BJ (cell line): ENCODE measurements at regions not wholly inside any gene's neighbourhood (a gene's known extent, or its start where the extent isn't known, plus 50 kb on each side); places are given as distances from the start of the nearest gene placed in this dataset.

Source experiments
- CTCF ChIA-PET: fragments of 350-600 bp; formaldehyde crosslinking; extraction: SDS; loops from one replicate; lab custom pipeline; 2021; ENCODE audit warnings: antibody characterized with exemption, inconsistent platforms; lab: Yijun Ruan, JAX
- POLR2A ChIA-PET: fragments of 300-600 bp; sonication (Branson Sonifier 250); formaldehyde crosslinking; extraction: SDS; loops from one replicate; lab custom pipeline; 2021; ENCODE audit warnings: antibody characterized with exemption; lab: Charles Lee
- DNase-seq: peaks from one replicate; pipeline ENCODE4 v3.0.0-alpha.2; 2011; ENCODE audit warnings: low read depth
- H3K27me3 ChIP-seq: 2 replicates; pipeline ENCODE4 v1.6.0; 2011; ENCODE audit warnings: low read length; ENCODE audit not compliant: control insufficient read depth, insufficient read depth
- H3K36me3 ChIP-seq: 2 replicates; pipeline ENCODE4 v1.5.1; 2011; ENCODE audit warnings: low read length; ENCODE audit not compliant: control insufficient read depth, insufficient read depth
- H3K4me3 ChIP-seq: 2 replicates; pipeline ENCODE4 v1.5.1; 2011; ENCODE audit warnings: low read depth, mild to moderate bottlenecking, control low read depth, low read length
- TF ChIP-seq, protein P1 (sequence below): IDR thresholded peaks from 2 replicates; pipeline ENCODE4 v1.5.1; 2011; ENCODE audit warnings: low read depth, mild to moderate bottlenecking, control low read depth, inconsistent platforms, low read length, moderate library complexity; ENCODE audit not compliant: insufficient read depth

DNA sequence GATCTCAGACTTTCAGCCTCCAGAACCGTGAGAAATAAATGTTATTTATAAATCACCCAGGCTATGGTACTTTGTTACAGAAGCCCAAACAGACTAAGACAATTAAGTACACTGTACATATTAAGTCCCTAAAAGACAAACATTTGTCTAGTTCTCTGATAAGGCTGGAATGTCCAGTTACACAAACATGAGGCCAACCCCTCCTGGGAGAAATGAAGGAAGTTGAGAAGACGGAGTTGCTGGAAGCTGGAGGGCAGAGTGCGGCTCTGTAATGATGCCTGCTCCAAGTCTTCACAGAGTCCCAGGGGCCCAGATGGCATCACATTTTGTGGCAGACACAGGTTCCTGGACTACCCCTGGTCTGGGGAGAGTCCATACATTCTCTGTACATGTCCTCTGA is 79.2 kb upstream of the ST8SIA3 start:
- TF ChIP-seq, protein P1, sequence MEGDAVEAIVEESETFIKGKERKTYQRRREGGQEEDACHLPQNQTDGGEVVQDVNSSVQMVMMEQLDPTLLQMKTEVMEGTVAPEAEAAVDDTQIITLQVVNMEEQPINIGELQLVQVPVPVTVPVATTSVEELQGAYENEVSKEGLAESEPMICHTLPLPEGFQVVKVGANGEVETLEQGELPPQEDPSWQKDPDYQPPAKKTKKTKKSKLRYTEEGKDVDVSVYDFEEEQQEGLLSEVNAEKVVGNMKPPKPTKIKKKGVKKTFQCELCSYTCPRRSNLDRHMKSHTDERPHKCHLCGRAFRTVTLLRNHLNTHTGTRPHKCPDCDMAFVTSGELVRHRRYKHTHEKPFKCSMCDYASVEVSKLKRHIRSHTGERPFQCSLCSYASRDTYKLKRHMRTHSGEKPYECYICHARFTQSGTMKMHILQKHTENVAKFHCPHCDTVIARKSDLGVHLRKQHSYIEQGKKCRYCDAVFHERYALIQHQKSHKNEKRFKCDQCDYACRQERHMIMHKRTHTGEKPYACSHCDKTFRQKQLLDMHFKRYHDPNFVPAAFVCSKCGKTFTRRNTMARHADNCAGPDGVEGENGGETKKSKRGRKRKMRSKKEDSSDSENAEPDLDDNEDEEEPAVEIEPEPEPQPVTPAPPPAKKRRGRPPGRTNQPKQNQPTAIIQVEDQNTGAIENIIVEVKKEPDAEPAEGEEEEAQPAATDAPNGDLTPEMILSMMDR = no peak
- no peak for DNase-seq
- H3K36me3 ChIP-seq = no peaks in the 10 kb centered on the region
- no peak overlapping the region for H3K4me3 ChIP-seq
- POLR2A ChIA-PET = no interaction called here
- H3K27me3 ChIP-seq = no peaks in the 10 kb centered on the region
- CTCF ChIA-PET = no interaction called here

DNA sequence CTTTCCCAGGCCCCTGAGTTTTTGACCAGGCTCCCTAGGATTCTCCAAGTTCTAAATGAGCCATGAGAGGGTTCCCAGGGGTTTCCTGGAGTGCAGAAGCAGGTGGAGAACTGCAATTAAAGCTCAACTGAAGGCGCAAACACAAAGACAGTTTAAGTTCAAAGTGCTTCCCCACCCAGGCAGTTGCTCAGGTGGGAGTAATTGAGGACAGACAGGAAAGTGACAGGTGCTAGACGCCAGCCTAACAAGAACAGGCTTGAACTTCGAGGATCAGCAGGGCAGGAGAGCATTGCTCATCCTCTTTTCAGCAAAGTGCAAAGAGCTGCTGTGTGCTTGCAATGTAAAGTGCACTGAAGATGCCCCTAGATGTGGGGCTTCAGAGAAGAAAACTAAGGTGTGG is 77.2 kb upstream of the ST8SIA3 start:
- no peak overlapping the region for H3K4me3 ChIP-seq
- no peak for DNase-seq
- POLR2A ChIA-PET = no interaction called here
- H3K27me3 ChIP-seq = no peaks in the 10 kb centered on the region
- CTCF ChIA-PET = no interaction called here
- TF ChIP-seq, protein P1 = no peak
- H3K36me3 ChIP-seq = no peaks in the 10 kb centered on the region

DNA sequence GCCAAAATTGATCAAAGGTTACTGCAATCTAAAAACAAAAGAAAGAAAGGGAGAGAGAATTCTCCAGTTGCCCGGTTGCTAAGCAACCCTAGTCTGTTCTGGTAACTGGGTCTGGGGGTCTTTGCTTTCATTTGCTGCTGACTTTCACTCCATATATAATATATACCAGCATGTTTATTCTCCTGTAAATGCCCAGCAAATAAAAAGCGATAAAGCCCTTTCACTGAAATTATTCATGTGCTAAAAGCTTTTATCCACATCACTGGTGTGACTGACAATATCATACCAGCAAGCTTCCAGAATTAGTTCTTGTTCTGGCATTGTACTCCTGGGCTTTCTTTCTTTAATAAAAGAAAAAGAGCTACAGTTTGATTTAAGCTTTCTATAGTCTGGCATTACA is 75.5 kb upstream of the ST8SIA3 start:
- TF ChIP-seq, protein P1 = no peak
- H3K4me3 ChIP-seq = no peak overlapping the region
- CTCF ChIA-PET = no interaction called here
- no peaks in the 10 kb centered on the region for H3K36me3 ChIP-seq
- no peak for DNase-seq
- H3K27me3 ChIP-seq = no peaks in the 10 kb centered on the region
- POLR2A ChIA-PET = no interaction called here

DNA sequence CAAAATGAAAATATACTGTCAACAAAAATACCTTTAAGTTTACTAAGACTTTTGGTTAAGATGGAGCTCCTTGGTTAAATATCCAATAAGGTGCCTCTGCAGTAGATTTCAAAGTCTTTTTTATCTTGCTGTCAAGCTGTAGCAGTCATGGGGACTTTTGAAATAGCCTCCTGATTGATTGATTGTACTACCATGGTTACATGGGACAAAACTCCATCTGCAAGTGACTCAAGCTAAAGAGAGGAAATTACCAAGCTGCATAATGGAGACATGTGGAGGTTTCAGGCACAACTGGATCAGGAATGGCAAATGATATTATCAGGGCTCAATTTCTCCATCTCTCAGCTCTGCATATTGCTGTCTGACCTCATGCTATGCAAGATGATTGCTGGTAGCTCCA is 73.4 kb upstream of the ST8SIA3 start:
- CTCF ChIA-PET = no interaction called here

DNA sequence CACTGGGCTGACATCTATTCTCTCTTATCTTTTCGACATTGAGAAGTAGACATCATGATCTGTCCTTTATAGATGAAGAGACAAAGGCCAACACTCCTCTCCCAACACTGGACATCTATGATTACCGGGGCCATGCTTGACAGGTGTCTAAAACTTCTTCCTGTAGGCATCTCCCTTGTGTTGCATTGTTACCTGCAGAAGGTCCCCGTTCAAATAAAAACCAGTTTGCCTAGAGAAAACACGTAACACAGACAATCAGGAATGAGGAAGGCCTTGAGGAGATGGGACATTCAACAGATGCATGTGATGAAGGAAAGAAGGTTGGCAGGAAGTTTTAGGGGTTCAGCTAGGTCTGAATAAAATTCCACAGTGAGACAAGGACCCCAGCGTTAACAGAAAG is 70.8 kb upstream of the ST8SIA3 start:
- no peak for DNase-seq

More for the DNA sequence above, 73.4 kb upstream of the ST8SIA3 start:
- no peak overlapping the region for H3K4me3 ChIP-seq
- H3K27me3 ChIP-seq = no peaks in the 10 kb centered on the region
- POLR2A ChIA-PET = interaction anchor here (0.6 kb wide), 1 partner anchor 65 kb away, joined by 3 read pairs; no protein-coding TSS in a partner anchor
- DNase-seq = no peak
- TF ChIP-seq, protein P1 = no peak
- no peaks in the 10 kb centered on the region for H3K36me3 ChIP-seq

More for the DNA sequence above, 70.8 kb upstream of the ST8SIA3 start:
- POLR2A ChIA-PET = no interaction called here
- CTCF ChIA-PET = no interaction called here
- no peaks in the 10 kb centered on the region for H3K27me3 ChIP-seq
- TF ChIP-seq, protein P1 = no peak
- no peaks in the 10 kb centered on the region for H3K36me3 ChIP-seq
- no peak overlapping the region for H3K4me3 ChIP-seq
